ENCODE measurements at regions not wholly inside any gene's neighbourhood (a gene's known extent, or its start where the extent isn't known, plus 50 kb on each side); places are given as distances from the start of the nearest gene placed in this dataset.

DNA sequence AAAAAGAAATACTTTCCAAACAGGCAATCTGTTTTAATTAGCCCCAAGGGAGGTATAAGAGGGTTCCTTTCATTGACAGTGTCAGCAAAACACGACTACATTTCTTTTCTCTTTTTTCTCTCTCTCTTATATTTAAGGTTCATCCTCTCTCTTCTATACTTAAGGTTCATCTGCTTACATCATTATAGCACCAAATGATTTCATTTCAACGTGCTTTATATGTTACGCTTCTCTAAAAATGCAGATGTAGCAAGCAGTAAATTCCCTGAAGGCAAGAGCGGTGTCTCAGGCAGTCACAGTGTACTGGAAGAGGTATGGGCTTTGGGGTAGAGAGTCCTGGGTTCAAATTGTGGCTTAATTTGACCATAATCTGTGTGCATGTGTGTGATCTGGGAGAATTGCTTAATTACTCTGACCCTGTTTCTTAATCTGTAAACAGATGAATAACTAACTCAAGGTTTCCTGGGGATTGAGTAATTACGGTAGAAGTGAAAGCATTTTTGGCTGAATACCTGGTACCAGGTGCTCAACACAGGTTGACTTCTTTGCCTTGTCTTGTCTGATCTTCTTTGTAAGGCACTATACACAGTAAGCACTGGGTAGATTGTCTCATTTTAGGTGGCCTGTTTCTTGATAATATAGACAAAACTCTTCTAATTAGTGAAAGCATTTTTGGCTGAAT lies 180.8 kb downstream of the SPRY1 start:
- H2AFZ ChIP-seq (ENCODE audit: low read length), result no peak overlapping the region
- DNase-seq, result no peak

GRCh38 chr4:123578276-123579029 lies 181.9 kb downstream of the SPRY1 start:
- DNase-seq, result no peak
- Histone ChIP-seq H3K4me3 (ENCODE audit: low read length) (no peak overlapping the region), H3K79me2 (ENCODE audit: low read length) (no peaks in the 10 kb centered on the region), H3K4me2 (ENCODE audit: low read depth, low read length) (no peak overlapping the region), H4K20me1 (ENCODE audit: insufficient read depth, low read length) (no peaks in the 10 kb centered on the region), H3K9me3 (replicated peaks; ENCODE audit: insufficient read depth, low read length) (no peaks in the 10 kb centered on the region), H3K36me3 (replicated peaks; ENCODE audit: insufficient read depth, low read length) (no peaks in the 10 kb centered on the region), H2AFZ (ENCODE audit: low read length) (no peak overlapping the region), H3K9ac (ENCODE audit: low read length) (no peak overlapping the region), H3K27me3 (replicated peaks; ENCODE audit: insufficient read depth, low read length) (no peaks in the 10 kb centered on the region), H3K9me2 (replicated peaks; ENCODE audit: insufficient read depth, low read length) (no peaks in the 10 kb centered on the region), H3K4me1 (ENCODE audit: low read length) (no peaks in the 10 kb centered on the region), H3F3A (ENCODE audit: insufficient read depth, low read length) (no peaks in the 10 kb centered on the region), H3K27ac (ENCODE audit: low read length) (no peak overlapping the region)
- no peak for TF ChIP-seq CTCF (IDR thresholded peaks at IDR 0.05; ENCODE audit: low read length)
- no peak for TF ChIP-seq EZH2phosphoT487 (IDR thresholded peaks at IDR 0.05; ENCODE audit: low read length)
- no peak for TF ChIP-seq EZH2 (optimal IDR thresholded peaks at IDR 0.05; ENCODE audit: low read depth, low read length)

More for the DNA sequence above, 180.8 kb downstream of the SPRY1 start:
- Histone ChIP-seq H3K4me1 (ENCODE audit: low read length) (no peaks in the 10 kb centered on the region), H3K27ac (ENCODE audit: low read length) (no peak overlapping the region), H3K79me2 (ENCODE audit: low read length) (no peaks in the 10 kb centered on the region), H3K4me2 (ENCODE audit: low read depth, low read length) (no peak overlapping the region), H3K9me2 (replicated peaks; ENCODE audit: insufficient read depth, low read length) (no peaks in the 10 kb centered on the region), H3F3A (ENCODE audit: insufficient read depth, low read length) (no peaks in the 10 kb centered on the region), H3K27me3 (replicated peaks; ENCODE audit: insufficient read depth, low read length) (no peaks in the 10 kb centered on the region), H3K9me3 (replicated peaks; ENCODE audit: insufficient read depth, low read length) (no peaks in the 10 kb centered on the region), H3K9ac (ENCODE audit: low read length) (no peak overlapping the region), H3K36me3 (replicated peaks; ENCODE audit: insufficient read depth, low read length) (no peaks in the 10 kb centered on the region), H4K20me1 (ENCODE audit: insufficient read depth, low read length) (no peaks in the 10 kb centered on the region), H3K4me3 (ENCODE audit: low read length) (no peak overlapping the region)
- TF ChIP-seq CTCF (IDR thresholded peaks at IDR 0.05; ENCODE audit: low read length) (no peak), EZH2phosphoT487 (IDR thresholded peaks at IDR 0.05; ENCODE audit: low read length) (no peak), EZH2 (optimal IDR thresholded peaks at IDR 0.05; ENCODE audit: low read depth, low read length) (no peak)

- no peak overlapping the region for H2AFZ ChIP-seq (ENCODE audit: low read length)
- H3K36me3 ChIP-seq (replicated peaks; ENCODE audit: insufficient read depth, low read length), result no peaks in the 10 kb centered on the region
- no peak overlapping the region for H3K9ac ChIP-seq (ENCODE audit: low read length)
- H3K9me3 ChIP-seq (replicated peaks; ENCODE audit: insufficient read depth, low read length), result no peaks in the 10 kb centered on the region
- no peaks in the 10 kb centered on the region for H4K20me1 ChIP-seq (ENCODE audit: insufficient read depth, low read length)
- no peaks in the 10 kb centered on the region for H3K4me1 ChIP-seq (ENCODE audit: low read length)
- no peak for DNase-seq
- H3F3A ChIP-seq (ENCODE audit: insufficient read depth, low read length), result no peaks in the 10 kb centered on the region
- H3K9me2 ChIP-seq (replicated peaks; ENCODE audit: insufficient read depth, low read length), result no peaks in the 10 kb centered on the region
- no peak overlapping the region for H3K4me2 ChIP-seq (ENCODE audit: low read depth, low read length)
- H3K79me2 ChIP-seq (ENCODE audit: low read length), result no peaks in the 10 kb centered on the region
- no peak for TF ChIP-seq CTCF (IDR thresholded peaks at IDR 0.05; ENCODE audit: low read length)
- no peak for TF ChIP-seq EZH2phosphoT487 (IDR thresholded peaks at IDR 0.05; ENCODE audit: low read length)
- TF ChIP-seq EZH2 (optimal IDR thresholded peaks at IDR 0.05; ENCODE audit: low read depth, low read length), result no peak
- H3K27ac ChIP-seq (ENCODE audit: low read length), result no peak overlapping the region
- no peak overlapping the region for H3K4me3 ChIP-seq (ENCODE audit: low read length)
- no peaks in the 10 kb centered on the region for H3K27me3 ChIP-seq (replicated peaks; ENCODE audit: insufficient read depth, low read length)
Observed at GRCh38 chr4:123579961-123580360, 183.4 kb downstream of the SPRY1 start.

Data from MM.1S (cell line).